Lower leg skin (tissue), 3 donors: ENCODE measurements at regions not wholly inside any gene's neighbourhood (a gene's known extent, or its start where the extent isn't known, plus 50 kb on each side); places are given as distances from the start of the nearest gene placed in this dataset.

Experiments used
- CTCF ChIP-seq, 3 donors: fragments of 450-650 bp; IDR thresholded peaks; one replicate each; pipeline ENCODE4 v1.5.1; 2016; ENCODE audit warnings: antibody characterized with exemption in 3 of 3, mild to moderate bottlenecking in 3 of 3, moderate library complexity in 2 of 3
- POLR2A ChIP-seq, 2 donors: fragments of 450-650 bp; IDR thresholded peaks; one replicate each; pipeline ENCODE4 v1.6.1; 2016 to 2017; ENCODE audit warnings: antibody characterized with exemption in 2 of 2, mild to moderate bottlenecking in 1 of 2, moderate library complexity in 1 of 2

GRCh38 chr2:17313261-17313660, 205.0 kb downstream of the RAD51AP2 start:
- TF ChIP-seq POLR2A (IDR thresholded peaks at IDR 0.05) (no peak), CTCF (IDR thresholded peaks at IDR 0.05) (no peak)
